Ishikawa (cell line): ENCODE measurements at regions not wholly inside any gene's neighbourhood (a gene's known extent, or its start where the extent isn't known, plus 50 kb on each side); places are given as distances from the start of the nearest gene placed in this dataset.

Source experiments
- CEBPB ChIP-seq: IDR thresholded peaks from 2 replicates; pipeline ENCODE4 v1.6.1; 2012
- CREB1 ChIP-seq: IDR thresholded peaks from 2 replicates; pipeline ENCODE4 v1.6.1; 2012; ENCODE audit warnings: low read depth
- EGR1 ChIP-seq: IDR thresholded peaks from 2 replicates; pipeline ENCODE4 v1.6.1; 2012
- EP300 ChIP-seq: IDR thresholded peaks from 2 replicates; pipeline ENCODE4 v1.6.1; 2012; ENCODE audit warnings: borderline replicate concordance
- FOXM1 ChIP-seq: IDR thresholded peaks from 2 replicates; pipeline ENCODE4 v1.6.1; 2012; ENCODE audit warnings: low read depth, borderline replicate concordance
- MAX ChIP-seq: IDR thresholded peaks from 2 replicates; pipeline ENCODE4 v1.6.1; 2012
- NFIC ChIP-seq: IDR thresholded peaks from 2 replicates; pipeline ENCODE4 v1.6.1; 2012
- RAD21 ChIP-seq: IDR thresholded peaks from 2 replicates; pipeline ENCODE4 v1.6.1; 2012; ENCODE audit warnings: low read depth
- REST ChIP-seq: IDR thresholded peaks from 2 replicates; pipeline ENCODE4 v1.6.1; 2012; ENCODE audit warnings: low read depth, mild to moderate bottlenecking
- TAF1 ChIP-seq: IDR thresholded peaks from 2 replicates; pipeline ENCODE4 v1.6.1; 2012; ENCODE audit warnings: low read depth, mild to moderate bottlenecking
- TCF12 ChIP-seq: IDR thresholded peaks from 2 replicates; pipeline ENCODE4 v1.6.1; 2012; ENCODE audit warnings: low read depth
- TEAD4 ChIP-seq: IDR thresholded peaks from 2 replicates; pipeline ENCODE4 v1.6.1; 2012
- YY1 ChIP-seq: IDR thresholded peaks from 2 replicates; pipeline ENCODE4 v1.6.1; 2012; ENCODE audit warnings: low read depth
- ZBTB7A ChIP-seq: IDR thresholded peaks from 2 replicates; pipeline ENCODE4 v1.6.1; 2012; ENCODE audit warnings: low read depth
- TF ChIP-seq, protein P1 (sequence below): IDR thresholded peaks from 2 replicates; pipeline ENCODE4 v1.6.1; 2012

- no peak for TF ChIP-seq EGR1
- no peak for TF ChIP-seq CEBPB
- no peak for TF ChIP-seq REST
- no peak for TF ChIP-seq TAF1
- no peak for TF ChIP-seq TEAD4
- TF ChIP-seq CREB1: no peak
- no peak for TF ChIP-seq TCF12
- no peak for TF ChIP-seq MAX
- no peak for TF ChIP-seq FOXM1
- TF ChIP-seq, protein P1, sequence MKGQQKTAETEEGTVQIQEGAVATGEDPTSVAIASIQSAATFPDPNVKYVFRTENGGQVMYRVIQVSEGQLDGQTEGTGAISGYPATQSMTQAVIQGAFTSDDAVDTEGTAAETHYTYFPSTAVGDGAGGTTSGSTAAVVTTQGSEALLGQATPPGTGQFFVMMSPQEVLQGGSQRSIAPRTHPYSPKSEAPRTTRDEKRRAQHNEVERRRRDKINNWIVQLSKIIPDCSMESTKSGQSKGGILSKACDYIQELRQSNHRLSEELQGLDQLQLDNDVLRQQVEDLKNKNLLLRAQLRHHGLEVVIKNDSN: no peak
- no peak for TF ChIP-seq RAD21
- TF ChIP-seq YY1: no peak
Observed at GRCh38 chr22:49213731-49214352, 613.8 kb downstream of the BRD1 start.

GRCh38 chr22:49212466-49212865 lies 615.2 kb downstream of the BRD1 start:
- TF ChIP-seq, protein P1: no peak
- TF ChIP-seq CEBPB: no peak
- no peak for TF ChIP-seq REST
- TF ChIP-seq CREB1: no peak
- TF ChIP-seq MAX: no peak
- no peak for TF ChIP-seq YY1
- no peak for TF ChIP-seq EGR1
- TF ChIP-seq TAF1: no peak
- TF ChIP-seq NFIC: no peak
- TF ChIP-seq TCF12: no peak
- no peak for TF ChIP-seq ZBTB7A
- no peak for TF ChIP-seq FOXM1
- TF ChIP-seq TEAD4: no peak
- TF ChIP-seq EP300: no peak
- no peak for TF ChIP-seq RAD21

DNA sequence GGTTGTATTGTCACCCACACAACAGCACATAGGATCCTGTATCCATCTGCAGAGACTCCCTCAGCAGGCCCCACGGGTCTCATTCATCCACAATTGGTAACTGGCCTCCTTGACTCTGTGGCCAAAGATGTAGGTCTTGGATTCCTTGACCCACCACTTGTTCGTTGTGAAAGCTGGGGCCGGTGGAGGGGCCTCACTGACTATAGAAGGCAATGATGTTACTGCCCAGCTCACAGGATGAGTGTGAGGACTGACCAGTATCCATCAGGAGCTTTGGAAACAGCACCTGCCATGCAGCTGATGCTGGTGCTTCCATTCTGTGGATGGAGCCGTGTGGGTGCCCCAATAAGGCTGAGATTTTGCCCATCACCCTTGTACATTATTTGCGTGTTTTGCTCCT lies 615.7 kb downstream of the BRD1 start:
- TF ChIP-seq EP300 (no peak), RAD21 (no peak), TCF12 (no peak), YY1 (no peak), ZBTB7A (no peak), MAX (no peak), NFIC (no peak), REST (no peak), CEBPB (no peak), FOXM1 (no peak), TAF1 (no peak), TEAD4 (no peak)
- TF ChIP-seq, protein P1: no peak

DNA sequence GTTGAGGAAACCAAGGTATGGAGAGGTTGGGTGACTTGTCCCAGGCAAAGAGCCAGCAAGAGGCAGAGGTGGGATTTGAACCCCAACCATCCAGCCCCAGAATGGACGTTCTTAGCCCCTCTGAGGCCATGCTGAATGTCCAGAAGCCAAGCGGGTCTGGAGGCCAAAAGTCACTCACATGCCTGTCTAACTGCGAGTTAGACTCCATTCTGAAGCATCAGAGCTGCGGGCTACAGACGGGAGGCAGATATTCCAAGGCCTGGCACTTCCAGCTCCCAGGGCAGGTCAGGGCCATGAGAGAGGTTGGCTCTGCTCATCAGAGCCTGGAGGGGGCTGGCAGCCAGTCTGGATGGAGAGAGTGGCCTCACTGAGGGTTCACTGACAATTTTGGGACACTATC lies 616.5 kb downstream of the BRD1 start:
- TF ChIP-seq FOXM1 (no peak), ZBTB7A (no peak), TAF1 (no peak), RAD21 (no peak), EP300 (no peak), CEBPB (no peak), TCF12 (no peak)
